ENCODE measurements at regions not wholly inside any gene's neighbourhood (a gene's known extent, or its start where the extent isn't known, plus 50 kb on each side); places are given as distances from the start of the nearest gene placed in this dataset.

GRCh38 chr6:126927841-126928240, 190.6 kb upstream of the RSPO3 start:
- TF ChIP-seq CTCF (conservative IDR thresholded peaks at IDR 0.05 in 1 of 2, IDR thresholded peaks at IDR 0.05 in 1 of 2; ENCODE audit: low read depth in 1 of 2, low read length in 2 of 2) (no peak), EZH2 (IDR thresholded peaks at IDR 0.05; ENCODE audit: low read length, missing control alignments) (no peak)
